ENCODE measurements at regions not wholly inside any gene's neighbourhood (a gene's known extent, or its start where the extent isn't known, plus 50 kb on each side); places are given as distances from the start of the nearest gene placed in this dataset.

- no peak for TF ChIP-seq NR3C1 (CRISPR knock-in tag; conservative IDR thresholded peaks at IDR 0.05; ENCODE audit: low read depth)
Observed at GRCh38 chr2:33927756-33928155, 328.7 kb upstream of the FAM98A start (continued).

GRCh38 chr2:33925311-33925710 lies 326.2 kb upstream of the FAM98A start:
- Mint-ChIP-seq H3K9me3 (peaks cover 4% of the 10 kb centered on the region), H3K36me3 (no peaks in the 10 kb centered on the region), H3K4me1 (peaks cover 6% of the 10 kb centered on the region; the same call in 1 of the 2 replicates), H3K27me3 (ENCODE audit: low read depth) (no peaks in the 10 kb centered on the region), H3K4me3 (no peak overlapping the region), H3K27ac (no peak overlapping the region)
- ChIA-PET POLR2A (no interaction called here), CTCF (no interaction called here)
- no peak for TF ChIP-seq IRF2 (CRISPR knock-in tag; IDR thresholded peaks at IDR 0.05; ENCODE audit: borderline replicate concordance, low read depth)
- no peak for TF ChIP-seq ZNF396 (CRISPR knock-in tag; IDR thresholded peaks at IDR 0.05; ENCODE audit: borderline replicate concordance)
- no peak for TF ChIP-seq CDX4 (CRISPR knock-in tag; IDR thresholded peaks at IDR 0.05; ENCODE audit: borderline replicate concordance)
- TF ChIP-seq ZNF532 (CRISPR knock-in tag; IDR thresholded peaks at IDR 0.05; ENCODE audit: borderline replicate concordance) = no peak
- TF ChIP-seq PREB (CRISPR knock-in tag; IDR thresholded peaks at IDR 0.05; ENCODE audit: borderline replicate concordance) = no peak
- no peak for TF ChIP-seq E2F5 (CRISPR knock-in tag; IDR thresholded peaks at IDR 0.05)
- no peak for TF ChIP-seq GRHL2 (CRISPR knock-in tag; IDR thresholded peaks at IDR 0.05; ENCODE audit: insufficient replicate concordance, severe bottlenecking)
- no peak for TF ChIP-seq NFYB (CRISPR knock-in tag; conservative IDR thresholded peaks at IDR 0.05; ENCODE audit: low read depth)
- TF ChIP-seq ELF4 (CRISPR knock-in tag; IDR thresholded peaks at IDR 0.05; ENCODE audit: low read depth) = no peak
- TF ChIP-seq ERG (CRISPR knock-in tag; IDR thresholded peaks at IDR 0.05) = no peak
- DNase-seq (ENCODE audit: low spot score) (no peak), ATAC-seq (no peak)

- Mint-ChIP-seq H3K27ac (no peak overlapping the region), H3K27me3 (ENCODE audit: low read depth) (no peaks in the 10 kb centered on the region), H3K9me3 (peaks cover 9% of the 10 kb centered on the region), H3K4me1 (peaks cover 6% of the 10 kb centered on the region; the same call in 1 of the 2 replicates), H3K36me3 (peaks cover 4% of the 10 kb centered on the region; the same call in 1 of the 2 replicates), H3K4me3 (no peak overlapping the region)
- POLR2A ChIA-PET = no interaction called here
- ATAC-seq (no peak), DNase-seq (ENCODE audit: low spot score) (no peak)
- CTCF ChIA-PET = no interaction called here
- TF ChIP-seq FOXK1 (CRISPR knock-in tag; IDR thresholded peaks at IDR 0.05) (no peak), TCF7 (CRISPR knock-in tag; IDR thresholded peaks at IDR 0.05; ENCODE audit: low read depth) (no peak), E2F4 (CRISPR knock-in tag; IDR thresholded peaks at IDR 0.05; ENCODE audit: borderline replicate concordance, low read depth) (no peak), ZNF138 (CRISPR knock-in tag; conservative IDR thresholded peaks at IDR 0.05) (no peak), SMAD4 (CRISPR knock-in tag; IDR thresholded peaks at IDR 0.05) (no peak), ZNF416 (CRISPR knock-in tag; IDR thresholded peaks at IDR 0.05) (no peak), TEAD4 (CRISPR knock-in tag; IDR thresholded peaks at IDR 0.05) (no peak), MXD4 (CRISPR knock-in tag; IDR thresholded peaks at IDR 0.05; ENCODE audit: borderline replicate concordance) (no peak), ZNF512 (CRISPR knock-in tag; IDR thresholded peaks at IDR 0.05; ENCODE audit: borderline replicate concordance) (no peak)
Observed at GRCh38 chr2:33924586-33925169, 325.6 kb upstream of the FAM98A start.

Measured in WTC11 (cell line).